ENCODE measurements at regions not wholly inside any gene's neighbourhood (a gene's known extent, or its start where the extent isn't known, plus 50 kb on each side); places are given as distances from the start of the nearest gene placed in this dataset.

- TF ChIP-seq, protein P1, sequence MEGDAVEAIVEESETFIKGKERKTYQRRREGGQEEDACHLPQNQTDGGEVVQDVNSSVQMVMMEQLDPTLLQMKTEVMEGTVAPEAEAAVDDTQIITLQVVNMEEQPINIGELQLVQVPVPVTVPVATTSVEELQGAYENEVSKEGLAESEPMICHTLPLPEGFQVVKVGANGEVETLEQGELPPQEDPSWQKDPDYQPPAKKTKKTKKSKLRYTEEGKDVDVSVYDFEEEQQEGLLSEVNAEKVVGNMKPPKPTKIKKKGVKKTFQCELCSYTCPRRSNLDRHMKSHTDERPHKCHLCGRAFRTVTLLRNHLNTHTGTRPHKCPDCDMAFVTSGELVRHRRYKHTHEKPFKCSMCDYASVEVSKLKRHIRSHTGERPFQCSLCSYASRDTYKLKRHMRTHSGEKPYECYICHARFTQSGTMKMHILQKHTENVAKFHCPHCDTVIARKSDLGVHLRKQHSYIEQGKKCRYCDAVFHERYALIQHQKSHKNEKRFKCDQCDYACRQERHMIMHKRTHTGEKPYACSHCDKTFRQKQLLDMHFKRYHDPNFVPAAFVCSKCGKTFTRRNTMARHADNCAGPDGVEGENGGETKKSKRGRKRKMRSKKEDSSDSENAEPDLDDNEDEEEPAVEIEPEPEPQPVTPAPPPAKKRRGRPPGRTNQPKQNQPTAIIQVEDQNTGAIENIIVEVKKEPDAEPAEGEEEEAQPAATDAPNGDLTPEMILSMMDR (conservative IDR thresholded peaks at IDR 0.05; ENCODE audit: low read depth in 2 of 2), result no peak
- TF ChIP-seq POLR2AphosphoS5 (IDR thresholded peaks at IDR 0.05; ENCODE audit: low read depth) (no peak), EZH2phosphoT487 (IDR thresholded peaks at IDR 0.05; ENCODE audit: unreplicated experiment) (no peak), ZNF114 (CRISPR knock-in tag; IDR thresholded peaks at IDR 0.05) (no peak), EZH2 (IDR thresholded peaks at IDR 0.05; ENCODE audit: low read depth, unreplicated experiment) (no peak)
- TF ChIP-seq, protein P2, sequence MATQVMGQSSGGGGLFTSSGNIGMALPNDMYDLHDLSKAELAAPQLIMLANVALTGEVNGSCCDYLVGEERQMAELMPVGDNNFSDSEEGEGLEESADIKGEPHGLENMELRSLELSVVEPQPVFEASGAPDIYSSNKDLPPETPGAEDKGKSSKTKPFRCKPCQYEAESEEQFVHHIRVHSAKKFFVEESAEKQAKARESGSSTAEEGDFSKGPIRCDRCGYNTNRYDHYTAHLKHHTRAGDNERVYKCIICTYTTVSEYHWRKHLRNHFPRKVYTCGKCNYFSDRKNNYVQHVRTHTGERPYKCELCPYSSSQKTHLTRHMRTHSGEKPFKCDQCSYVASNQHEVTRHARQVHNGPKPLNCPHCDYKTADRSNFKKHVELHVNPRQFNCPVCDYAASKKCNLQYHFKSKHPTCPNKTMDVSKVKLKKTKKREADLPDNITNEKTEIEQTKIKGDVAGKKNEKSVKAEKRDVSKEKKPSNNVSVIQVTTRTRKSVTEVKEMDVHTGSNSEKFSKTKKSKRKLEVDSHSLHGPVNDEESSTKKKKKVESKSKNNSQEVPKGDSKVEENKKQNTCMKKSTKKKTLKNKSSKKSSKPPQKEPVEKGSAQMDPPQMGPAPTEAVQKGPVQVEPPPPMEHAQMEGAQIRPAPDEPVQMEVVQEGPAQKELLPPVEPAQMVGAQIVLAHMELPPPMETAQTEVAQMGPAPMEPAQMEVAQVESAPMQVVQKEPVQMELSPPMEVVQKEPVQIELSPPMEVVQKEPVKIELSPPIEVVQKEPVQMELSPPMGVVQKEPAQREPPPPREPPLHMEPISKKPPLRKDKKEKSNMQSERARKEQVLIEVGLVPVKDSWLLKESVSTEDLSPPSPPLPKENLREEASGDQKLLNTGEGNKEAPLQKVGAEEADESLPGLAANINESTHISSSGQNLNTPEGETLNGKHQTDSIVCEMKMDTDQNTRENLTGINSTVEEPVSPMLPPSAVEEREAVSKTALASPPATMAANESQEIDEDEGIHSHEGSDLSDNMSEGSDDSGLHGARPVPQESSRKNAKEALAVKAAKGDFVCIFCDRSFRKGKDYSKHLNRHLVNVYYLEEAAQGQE (IDR thresholded peaks at IDR 0.05; ENCODE audit: unreplicated experiment), result no peak
Observed at GRCh38 chr18:45439851-45440645, 175.2 kb upstream of the SLC14A2 start.
